ENCODE measurements at regions not wholly inside any gene's neighbourhood (a gene's known extent, or its start where the extent isn't known, plus 50 kb on each side); places are given as distances from the start of the nearest gene placed in this dataset.
"Not testable (repeated sequence)": the region's sequence is repeated elsewhere in the genome, so short reads cannot be mapped to it uniquely, and the experiment has no call there.

DNA sequence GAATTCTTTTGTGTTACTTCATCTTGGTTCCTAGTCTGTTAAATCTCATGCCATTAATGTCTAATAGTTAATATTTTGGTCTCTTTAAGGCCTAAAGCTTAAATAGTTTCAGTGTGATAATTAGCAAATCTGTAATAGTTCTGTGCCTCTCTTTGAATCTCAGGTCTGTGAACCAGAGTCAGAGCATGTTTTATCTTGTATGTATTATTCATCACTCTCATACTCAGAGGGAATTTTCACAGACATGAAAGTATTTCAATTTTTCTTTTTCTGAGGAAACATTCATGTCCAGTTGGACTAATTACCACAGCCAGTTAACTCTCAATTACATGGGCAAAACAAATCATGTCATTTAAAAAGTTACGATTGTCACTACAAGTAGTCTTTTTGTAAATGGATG lies 931.9 kb upstream of the SLC39A10 start:
- DNase-seq (ENCODE audit: extremely low read depth, low read depth): no peak

DNA sequence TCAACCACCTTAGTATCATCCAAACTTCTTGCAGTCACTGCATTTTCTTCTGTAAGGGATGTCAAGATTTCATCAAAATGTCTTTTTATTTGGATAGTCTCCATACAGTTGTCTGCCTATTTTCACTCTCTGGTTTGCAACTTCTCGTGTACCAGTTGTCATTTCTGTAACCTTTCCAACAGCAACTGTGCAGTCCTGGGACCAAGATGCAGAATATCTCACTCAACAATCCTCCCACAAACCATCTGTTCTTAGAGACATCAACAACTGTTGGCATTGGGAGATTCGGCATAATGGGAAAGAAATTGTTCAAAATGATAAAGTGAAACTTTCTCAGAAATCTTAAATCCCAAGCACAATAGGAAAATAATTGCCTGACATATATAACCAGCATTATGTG lies 933.6 kb upstream of the SLC39A10 start:
- no peak for DNase-seq (ENCODE audit: extremely low read depth, low read depth)

DNA sequence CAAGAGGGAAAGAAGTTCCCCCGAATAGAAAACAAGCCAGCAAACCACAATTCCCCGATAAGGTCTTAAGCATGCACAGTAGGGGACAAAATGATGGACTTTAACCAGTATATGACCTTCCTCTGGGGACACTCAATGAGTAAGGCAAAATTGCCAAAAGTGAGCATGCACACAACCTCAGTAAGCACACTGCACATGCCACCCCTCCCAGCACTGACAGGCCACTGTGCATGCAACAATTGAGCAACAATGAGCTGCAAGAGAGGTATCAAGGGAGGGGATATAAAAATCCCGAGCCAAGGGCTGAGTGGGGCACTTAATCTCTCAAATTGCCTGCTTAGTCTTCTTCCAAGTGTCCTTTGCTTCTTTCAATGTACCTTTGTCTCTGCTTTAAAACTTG lies 935.8 kb upstream of the SLC39A10 start:
- DNase-seq (ENCODE audit: extremely low read depth, low read depth): no peak

DNA sequence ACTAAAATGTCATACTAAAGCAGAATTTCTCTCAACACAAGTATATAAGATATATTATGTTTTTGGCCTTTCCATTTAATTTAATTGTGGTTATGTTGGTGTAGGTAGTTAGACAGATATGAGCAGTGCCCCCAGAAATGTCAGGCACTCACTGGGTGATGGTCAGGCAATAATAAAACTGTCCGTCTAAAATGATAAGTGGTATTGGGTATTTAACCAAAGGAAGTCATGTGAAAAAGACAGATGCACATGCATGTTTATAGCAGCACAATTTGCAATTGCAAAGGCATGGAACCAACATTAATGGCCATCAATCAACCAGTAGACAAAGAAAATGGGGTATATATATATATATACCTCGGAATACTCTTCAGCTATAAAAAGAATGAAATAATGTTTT lies 936.6 kb upstream of the SLC39A10 start:
- no peak for DNase-seq (ENCODE audit: extremely low read depth, low read depth)

DNA sequence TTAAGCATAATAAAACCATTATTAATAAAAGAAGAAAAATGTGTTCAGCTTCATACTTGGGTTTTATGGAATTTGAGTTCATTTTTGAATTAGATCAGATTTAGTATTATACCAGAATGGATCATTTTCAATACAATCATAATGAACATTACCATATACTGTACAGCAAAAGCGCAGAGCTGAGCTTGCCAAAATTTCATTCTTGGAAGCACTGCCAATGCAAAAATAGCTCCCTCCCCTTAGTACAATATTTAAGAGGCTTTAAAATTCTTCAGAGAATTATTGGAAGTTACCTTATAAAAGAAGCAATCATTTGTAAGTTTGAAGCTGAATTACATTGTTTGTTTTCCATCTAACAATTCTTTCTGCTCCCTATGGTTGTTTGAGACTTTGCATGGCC lies 938.1 kb upstream of the SLC39A10 start:
- no peak for DNase-seq (ENCODE audit: extremely low read depth, low read depth)

DNA sequence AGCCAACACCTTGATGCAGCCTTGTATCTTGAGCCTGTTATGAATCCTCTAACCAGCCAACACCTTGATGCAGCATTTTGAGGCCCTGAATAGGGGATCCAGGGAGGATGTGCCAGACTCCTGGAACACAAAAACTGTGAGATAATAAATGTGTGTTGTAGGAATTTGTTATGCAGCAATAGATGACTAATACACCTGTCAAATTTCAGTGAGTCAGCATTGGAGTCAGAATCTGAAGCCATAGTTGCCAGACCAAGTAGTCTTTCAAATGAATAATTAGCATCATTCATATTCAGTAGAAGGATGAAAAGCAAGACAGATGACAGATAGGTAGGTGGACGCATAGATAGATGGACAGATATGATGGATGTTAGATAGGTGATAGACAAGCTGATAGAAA lies 942.5 kb upstream of the SLC39A10 start:
- DNase-seq (ENCODE audit: extremely low read depth, low read depth): no peak

DNA sequence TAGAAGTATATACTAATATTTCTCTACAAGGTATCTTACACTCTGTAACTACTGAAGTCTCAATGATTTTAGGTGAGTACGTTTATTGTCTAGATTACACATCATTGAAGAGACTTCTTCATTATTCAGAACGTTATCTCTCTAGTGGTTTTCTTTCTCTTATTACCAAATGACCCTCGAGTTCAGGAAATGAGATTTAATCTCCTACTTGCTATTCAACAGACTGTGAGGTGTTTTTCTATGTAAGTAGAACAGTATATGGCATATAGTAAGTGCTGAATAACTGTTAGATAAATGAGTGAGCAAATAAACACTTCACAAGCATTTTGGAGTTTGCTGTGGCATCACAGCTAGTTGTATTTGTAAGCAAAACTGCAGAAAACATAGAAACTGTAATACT lies 947.2 kb upstream of the SLC39A10 start:
- DNase-seq (ENCODE audit: extremely low read depth, low read depth): no peak

DNA sequence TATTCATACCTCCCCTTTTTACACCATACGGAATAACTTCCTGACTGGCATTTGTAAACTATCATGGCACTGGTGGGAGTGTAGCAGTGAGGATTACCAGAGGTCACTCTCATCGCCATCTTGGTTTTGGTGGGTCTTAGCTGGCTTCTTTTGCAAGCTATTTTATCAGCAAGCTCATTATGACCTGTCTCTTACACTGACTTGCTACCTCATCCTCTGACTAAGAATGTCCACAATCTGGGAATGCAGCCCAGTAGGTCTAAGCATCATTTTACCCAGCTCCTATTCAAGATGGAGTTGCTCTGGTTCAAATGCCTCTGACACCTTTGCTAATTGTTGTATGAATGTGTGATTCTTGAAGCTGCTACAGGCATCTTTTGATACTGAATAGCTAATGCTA lies 950.8 kb upstream of the SLC39A10 start:
- DNase-seq (ENCODE audit: extremely low read depth, low read depth): no peak

DNA sequence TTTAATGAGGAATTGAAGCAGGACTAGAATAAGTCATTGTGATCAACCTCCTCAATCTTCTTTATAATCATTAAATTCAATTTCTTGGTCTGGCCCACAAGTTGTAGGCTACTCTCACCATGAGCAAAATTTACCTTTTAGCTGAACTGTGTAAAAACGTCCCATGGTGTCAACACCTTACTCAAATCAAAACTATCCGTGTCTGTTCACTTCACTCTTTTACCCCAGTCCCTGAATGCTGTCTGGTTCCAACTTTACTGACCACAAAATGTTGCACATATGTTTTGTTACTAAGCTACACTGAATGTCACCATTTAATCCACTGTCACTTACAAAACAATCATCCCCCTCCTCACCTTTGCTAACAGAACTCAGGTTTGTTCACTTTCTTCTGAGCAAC lies 951.6 kb upstream of the SLC39A10 start:
- no peak for DNase-seq (ENCODE audit: extremely low read depth, low read depth)

DNA sequence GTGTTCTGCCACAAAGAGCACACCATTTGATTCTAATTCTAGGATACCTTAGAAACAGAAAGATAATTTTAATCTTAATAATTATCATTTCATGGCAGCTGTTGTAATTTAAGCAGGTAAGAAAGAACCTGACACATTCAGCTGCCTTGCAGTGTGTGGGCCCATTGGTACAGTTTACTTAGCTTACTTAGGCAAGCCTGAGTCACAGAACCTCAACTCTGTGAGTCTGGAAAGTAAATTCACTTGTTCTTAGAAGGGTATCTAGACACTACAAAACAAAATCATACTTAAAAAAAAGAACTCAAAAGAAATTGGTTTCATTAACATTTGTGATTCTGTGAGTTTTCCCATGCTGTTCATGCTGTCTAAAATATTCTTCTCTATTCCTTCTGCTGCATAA lies 956.3 kb upstream of the SLC39A10 start:
- DNase-seq (ENCODE audit: extremely low read depth, low read depth): no peak

DNA sequence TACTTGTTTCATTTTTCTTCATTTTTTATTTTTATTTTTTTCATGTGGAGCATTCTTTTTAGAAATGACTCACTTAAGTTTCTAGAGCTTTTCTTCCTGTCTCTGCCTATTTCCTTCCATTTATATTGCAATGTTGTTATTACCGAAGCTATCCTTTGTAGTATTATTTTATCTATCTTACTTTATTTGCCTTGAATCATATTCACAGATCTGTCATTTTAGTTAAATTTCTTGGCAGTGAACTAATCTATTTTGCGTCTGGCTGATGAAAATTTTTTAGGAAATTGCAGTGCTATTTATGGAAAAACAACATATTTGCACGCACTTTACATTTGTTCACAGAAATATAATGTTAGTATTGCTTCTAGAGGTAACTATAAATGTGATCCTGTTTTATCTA lies 956.9 kb upstream of the SLC39A10 start:
- no peak for DNase-seq (ENCODE audit: extremely low read depth, low read depth)

DNA sequence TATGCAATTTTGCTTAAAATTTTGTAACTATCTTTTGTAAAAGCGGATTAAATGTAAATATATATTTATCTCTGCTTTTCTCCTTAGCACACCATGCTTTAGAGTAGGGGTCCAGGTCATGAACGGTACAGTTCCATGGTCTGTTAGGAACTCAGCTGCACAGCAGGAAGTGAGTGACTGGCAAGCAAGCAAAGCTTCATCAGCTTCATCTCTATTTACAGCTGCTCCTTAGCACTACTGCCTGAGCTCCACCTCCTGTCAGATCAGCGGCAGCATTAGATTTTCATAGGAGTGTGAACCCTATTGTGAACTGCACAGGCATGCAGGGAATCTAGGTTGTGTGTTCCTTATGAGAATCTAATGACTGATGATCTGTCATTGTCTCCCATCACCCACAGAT lies 959.0 kb upstream of the SLC39A10 start:
- DNase-seq (ENCODE audit: extremely low read depth, low read depth): no peak

DNA sequence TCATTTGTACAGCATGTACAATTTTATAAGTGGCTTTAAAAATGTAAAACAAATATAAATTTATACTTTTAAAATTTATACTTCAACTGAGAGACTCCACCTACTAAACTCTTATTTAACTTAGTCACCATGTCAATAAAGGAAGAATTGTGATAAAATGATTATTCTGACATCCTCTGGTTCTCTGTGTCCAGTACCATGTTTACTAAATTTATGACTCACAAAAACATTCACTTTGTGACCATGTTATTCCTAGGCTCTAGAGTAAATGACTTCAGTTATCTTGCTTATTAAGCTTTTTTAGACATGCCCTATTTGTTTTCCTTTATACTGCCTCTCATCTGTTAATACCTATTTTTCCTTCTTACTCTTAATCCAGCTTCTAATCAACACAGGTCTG lies 959.6 kb upstream of the SLC39A10 start:
- DNase-seq (ENCODE audit: extremely low read depth, low read depth): no peak

DNA sequence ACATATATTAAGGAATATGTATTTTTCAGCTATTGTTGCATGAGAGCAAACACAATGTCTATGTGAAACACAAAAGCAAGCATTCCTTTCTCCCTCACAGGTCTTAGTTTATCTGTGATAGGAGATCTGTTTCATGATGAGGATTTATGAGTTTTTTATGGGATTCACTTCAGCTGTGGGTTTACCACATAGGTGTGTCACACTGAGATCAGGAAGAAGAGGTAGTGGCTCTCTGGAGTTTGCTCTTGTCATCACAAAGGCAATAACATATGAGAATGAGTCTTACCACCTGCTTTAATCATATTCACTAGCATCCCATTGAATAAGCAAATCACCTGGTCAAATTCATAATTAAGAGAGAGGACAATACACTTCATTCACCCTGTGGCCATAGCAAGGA lies 960.3 kb upstream of the SLC39A10 start:
- no peak for DNase-seq (ENCODE audit: extremely low read depth, low read depth)

DNA sequence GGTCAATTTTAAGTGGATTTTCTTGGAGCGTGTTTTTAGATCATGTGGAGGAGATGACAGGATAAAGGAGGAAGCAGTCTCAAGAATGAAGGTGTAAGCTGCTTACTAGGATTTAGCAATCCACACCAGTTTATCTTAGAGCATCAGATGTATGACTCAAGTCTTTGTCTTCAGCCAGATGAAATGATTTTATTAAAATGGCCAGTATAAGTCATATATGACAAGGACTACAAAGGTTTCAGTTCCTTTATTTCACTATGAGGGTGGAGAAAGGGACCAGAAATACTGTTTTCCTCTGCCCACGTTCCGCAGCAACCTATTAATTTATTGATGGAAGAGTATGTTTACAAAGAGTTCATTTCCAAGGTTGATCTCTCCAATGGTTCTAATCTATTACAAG lies 970.5 kb upstream of the SLC39A10 start:
- no peak for DNase-seq (ENCODE audit: extremely low read depth, low read depth)

DNA sequence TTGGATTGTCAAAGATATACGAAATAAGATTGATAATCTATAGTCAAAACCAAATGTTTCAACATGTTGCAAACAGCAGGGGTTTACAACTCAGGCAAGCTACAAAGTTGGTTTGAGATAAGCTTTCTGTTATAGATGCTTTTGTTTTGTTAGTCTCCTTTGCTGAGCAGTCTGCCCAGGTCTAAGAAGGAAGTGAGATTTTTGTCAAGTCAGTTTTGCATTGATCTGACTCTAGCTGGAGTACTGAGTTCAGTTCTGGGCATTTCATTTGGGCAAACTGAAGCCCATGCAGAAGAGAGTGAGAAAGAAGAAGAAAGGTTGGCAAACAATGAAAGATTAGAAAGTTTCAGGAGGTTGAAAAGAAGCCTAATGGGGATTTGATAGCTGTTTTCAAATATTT lies 983.0 kb upstream of the SLC39A10 start:
- DNase-seq (ENCODE audit: extremely low read depth, low read depth): no peak

DNA sequence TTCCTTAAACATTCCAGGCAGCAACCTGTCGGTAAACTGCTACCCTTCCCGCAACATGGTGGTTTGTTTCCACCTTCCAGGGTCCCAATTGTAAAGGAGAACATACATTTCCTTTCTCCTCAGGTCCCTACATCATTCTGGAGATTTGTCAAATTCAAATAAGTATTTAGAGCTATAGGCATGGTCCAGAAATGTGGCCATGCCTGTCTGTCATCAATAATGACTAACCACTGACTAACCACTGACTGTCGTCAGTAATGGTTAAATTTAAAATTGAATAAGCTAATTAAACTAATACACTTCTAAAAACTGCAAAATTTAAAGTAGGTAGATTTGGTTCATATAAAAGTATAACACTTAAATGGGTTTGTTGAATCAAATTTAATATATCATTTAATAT lies 984.0 kb upstream of the SLC39A10 start:
- DNase-seq (ENCODE audit: extremely low read depth, low read depth): no peak

DNA sequence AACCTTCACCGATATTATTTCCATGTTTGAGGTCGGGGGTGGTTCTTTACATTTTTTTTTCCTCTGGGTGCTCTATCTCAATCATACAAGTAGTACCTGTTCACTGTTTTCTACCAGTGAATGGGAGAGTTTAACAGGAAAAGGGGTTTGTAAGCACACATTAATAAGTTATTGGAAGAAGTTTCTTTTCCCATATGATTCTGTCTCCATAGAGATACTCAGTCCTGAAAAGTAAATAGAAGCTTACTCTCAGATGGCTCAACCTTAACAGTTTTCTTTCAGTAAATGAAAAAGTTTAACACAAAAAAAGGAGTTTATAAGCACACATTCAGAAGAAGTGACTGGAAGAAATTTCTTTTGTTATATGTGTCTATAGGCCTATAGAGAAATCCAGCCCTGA lies 995.6 kb upstream of the SLC39A10 start:
- no peak for DNase-seq (ENCODE audit: extremely low read depth, low read depth)

DNA sequence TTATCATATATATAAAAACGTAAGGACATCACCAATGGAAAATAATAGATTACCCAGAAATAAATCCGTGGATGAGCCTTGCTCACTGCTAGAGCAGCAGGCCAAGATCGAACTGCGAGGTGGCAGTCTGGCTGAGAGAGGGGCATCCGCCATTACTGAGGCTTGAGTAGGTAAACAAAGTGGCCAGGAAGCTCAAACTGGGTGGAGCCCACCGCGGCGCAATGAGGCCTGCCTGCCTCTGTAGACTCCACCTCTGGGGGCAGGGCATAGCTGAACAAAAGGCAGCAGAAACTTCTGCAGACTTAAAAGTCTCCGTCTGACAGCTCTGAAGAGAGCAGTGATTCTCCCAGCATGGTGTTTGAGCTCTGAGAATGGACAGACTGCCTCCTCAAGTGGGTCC lies 1018.0 kb upstream of the SLC39A10 start:
- not testable (repeated sequence) for DNase-seq (ENCODE audit: extremely low read depth, low read depth)

DNA sequence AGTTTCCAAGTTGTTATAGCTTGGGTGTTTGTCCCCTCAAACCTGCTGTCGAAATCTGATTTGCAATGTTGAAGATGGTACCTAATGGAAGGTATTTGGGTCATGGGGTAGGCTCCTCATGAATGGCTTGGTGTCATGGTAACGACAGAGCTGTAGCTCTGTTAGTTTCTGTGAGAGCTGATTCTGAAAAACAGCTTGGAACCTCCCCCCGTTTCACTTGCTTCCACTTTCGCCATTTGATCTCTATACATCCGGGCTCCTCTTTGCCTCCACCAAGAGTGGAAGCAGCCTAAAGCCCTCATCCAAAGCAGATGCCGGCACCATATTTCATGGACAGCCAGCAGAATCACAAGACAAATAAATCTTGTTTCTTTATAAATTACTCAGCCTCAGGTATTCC lies 1035.1 kb upstream of the SLC39A10 start:
- DNase-seq (ENCODE audit: extremely low read depth, low read depth): no peak

DNA sequence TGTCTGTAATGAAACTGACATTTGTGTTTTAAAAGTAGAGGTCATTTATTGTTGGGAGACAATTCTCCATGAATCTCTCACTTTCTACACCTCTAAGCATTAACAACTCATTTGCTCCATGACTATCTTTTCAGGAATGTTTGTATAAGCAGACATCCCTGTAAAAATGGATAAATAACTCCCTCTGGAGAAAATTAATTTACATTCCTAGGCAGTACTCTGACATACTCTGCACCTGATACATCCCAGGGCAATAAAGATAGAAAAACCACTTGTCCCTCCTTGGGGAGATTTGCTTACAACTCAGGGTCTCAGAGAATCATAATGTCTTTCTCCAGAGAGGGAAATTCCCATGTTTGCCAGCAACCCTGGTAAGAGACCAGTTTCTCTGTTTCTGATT lies 1037.7 kb upstream of the SLC39A10 start:
- no peak for DNase-seq (ENCODE audit: extremely low read depth, low read depth)

DNA sequence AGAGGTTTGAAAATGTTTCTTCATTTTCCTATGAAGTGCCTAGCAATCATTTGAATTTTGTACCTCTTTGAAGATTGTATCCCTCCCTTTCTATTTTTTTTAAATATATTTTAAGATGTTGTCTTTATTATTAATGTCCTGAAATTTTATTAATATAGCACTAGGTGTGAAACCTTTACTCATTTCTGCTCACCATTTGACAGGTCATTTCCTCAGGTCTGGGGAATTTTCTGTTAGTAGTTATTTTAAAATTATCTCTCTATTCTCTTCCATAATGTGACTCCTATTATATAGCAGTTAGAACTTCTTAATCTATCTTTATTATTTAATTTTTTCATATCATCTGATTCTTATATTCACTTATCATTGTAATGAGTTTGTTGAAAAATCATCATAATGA lies 1038.6 kb upstream of the SLC39A10 start:
- no peak for DNase-seq (ENCODE audit: extremely low read depth, low read depth)

DNA sequence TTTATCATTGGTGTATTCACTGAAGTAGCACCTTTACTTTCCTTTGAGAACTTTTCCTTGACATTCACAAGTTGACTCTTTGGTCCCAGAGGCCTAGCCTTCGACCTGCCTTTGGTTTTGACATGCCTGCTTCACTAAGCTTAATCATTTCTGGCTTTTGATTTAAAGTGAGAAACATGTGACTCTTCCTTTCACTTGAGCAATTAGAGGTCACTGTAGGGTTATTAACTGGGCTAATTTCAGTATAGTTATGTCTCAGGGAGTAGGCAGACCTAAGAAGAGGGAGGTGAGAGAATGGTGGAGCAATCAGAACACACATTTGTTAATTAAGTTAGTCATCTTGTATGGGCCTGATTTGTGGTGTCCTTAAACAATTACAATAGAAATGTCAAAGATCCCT lies 1040.7 kb upstream of the SLC39A10 start:
- DNase-seq (ENCODE audit: extremely low read depth, low read depth): no peak

DNA sequence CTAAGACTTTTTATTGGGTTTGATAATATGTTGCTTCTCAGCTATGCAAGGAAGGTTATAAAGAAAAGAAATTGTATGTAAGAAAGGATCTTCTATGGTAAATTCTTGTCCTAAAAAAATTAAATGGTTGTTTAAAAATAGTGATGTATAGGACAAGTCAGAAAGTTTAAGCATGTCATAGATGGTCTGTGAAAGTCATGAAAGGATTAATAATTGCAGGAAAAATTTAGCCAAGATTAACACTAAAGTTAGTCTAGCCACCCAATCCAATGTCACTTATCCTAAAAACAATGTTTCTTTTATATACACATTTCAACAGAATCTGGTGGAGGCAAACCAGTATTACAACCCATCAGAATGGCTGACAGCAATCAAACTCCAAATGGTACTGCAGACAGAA lies 1046.7 kb upstream of the SLC39A10 start:
- no peak for DNase-seq (ENCODE audit: extremely low read depth, low read depth)

Data from NCI-H460 (cell line).